Osteoblast (primary cell): ENCODE measurements at regions not wholly inside any gene's neighbourhood (a gene's known extent, or its start where the extent isn't known, plus 50 kb on each side); places are given as distances from the start of the nearest gene placed in this dataset.

Source experiments
- DNase-seq: peaks from one replicate; pipeline ENCODE4 v3.0.0; 2011; ENCODE audit warnings: low spot score, mixed read lengths; ENCODE audit not compliant: insufficient read length; ENCODE audit errors: missing footprints
- H2AFZ ChIP-seq: 2 replicates; pipeline ENCODE4 v1.6.0; 2011; ENCODE audit warnings: mild to moderate bottlenecking, low read length
- H3K27ac ChIP-seq: 2 replicates; pipeline ENCODE4 v1.5.1; 2011; ENCODE audit warnings: mild to moderate bottlenecking, low read depth, low read length, moderate library complexity
- H3K27me3 ChIP-seq: 2 replicates; pipeline ENCODE4 v1.6.0; 2012; ENCODE audit warnings: mild to moderate bottlenecking, control low read depth, inconsistent platforms, low read length, moderate library complexity; ENCODE audit not compliant: insufficient read depth
- H3K36me3 ChIP-seq: 2 replicates; pipeline ENCODE4 v1.5.1; 2011; ENCODE audit warnings: mild to moderate bottlenecking, low read length, control low read depth, moderate library complexity; ENCODE audit not compliant: insufficient read depth
- H3K4me1 ChIP-seq: 2 replicates; pipeline ENCODE4 v1.5.1; 2011; ENCODE audit warnings: mild to moderate bottlenecking, low read length, control low read depth, moderate library complexity; ENCODE audit not compliant: insufficient read depth
- H3K4me2 ChIP-seq: 2 replicates; pipeline ENCODE4 v1.6.0; 2011; ENCODE audit warnings: mild to moderate bottlenecking, low read length; ENCODE audit not compliant: insufficient read depth
- H3K4me3 ChIP-seq: fragments of 200-600 bp; sonication (generic); 3 replicates; pipeline ENCODE4 v1.5.1; 2012; ENCODE audit warnings: mild to moderate bottlenecking, low read length, inconsistent platforms; ENCODE audit not compliant: insufficient read depth
- H3K79me2 ChIP-seq: 2 replicates; pipeline ENCODE4 v1.6.0; 2012; ENCODE audit warnings: mild to moderate bottlenecking, low read length, control low read depth, inconsistent platforms; ENCODE audit not compliant: insufficient read depth
- H3K9me3 ChIP-seq: 2 replicates; pipeline ENCODE4 v1.5.1; 2011; ENCODE audit warnings: low read depth, low read length, control low read depth
- H4K20me1 ChIP-seq: 2 replicates; pipeline ENCODE4 v1.6.0; 2012; ENCODE audit warnings: mild to moderate bottlenecking, low read length, control low read depth; ENCODE audit not compliant: insufficient read depth
- TF ChIP-seq, protein P1 (sequence below): IDR thresholded peaks from 2 replicates; pipeline ENCODE4 v1.5.1; 2011; ENCODE audit warnings: mild to moderate bottlenecking, low read depth, low read length, moderate library complexity; ENCODE audit errors: extremely low read depth

DNA sequence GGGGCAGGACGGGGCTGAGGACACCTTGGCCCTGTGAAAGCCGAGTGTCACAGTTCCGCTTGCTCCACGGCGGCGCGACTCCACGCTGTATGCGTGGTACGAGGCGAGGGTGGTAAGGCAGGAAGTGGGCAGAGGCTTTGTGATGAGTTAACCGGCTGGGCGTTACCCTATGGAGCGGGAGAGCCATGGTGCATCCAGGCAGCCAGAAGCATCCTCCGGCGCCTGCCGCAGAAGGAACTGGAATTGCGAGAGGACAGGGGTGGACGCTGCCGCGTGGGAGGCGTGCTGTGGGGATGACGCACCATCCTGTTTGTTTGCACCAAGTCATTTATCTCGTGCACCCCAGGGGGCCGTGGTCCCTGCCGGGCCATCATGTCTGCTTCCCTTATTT, 643.9 kb downstream of the BRD1 start:
- Histone ChIP-seq H3K36me3 (no peaks in the 10 kb centered on the region), H3K4me3 (no peak overlapping the region), H3K27me3 (no peaks in the 10 kb centered on the region), H3K27ac (no peak overlapping the region), H3K4me2 (no peak overlapping the region), H2AFZ (no peak overlapping the region), H3K79me2 (no peaks in the 10 kb centered on the region), H4K20me1 (no peaks in the 10 kb centered on the region), H3K4me1 (no peaks in the 10 kb centered on the region), H3K9me3 (no peaks in the 10 kb centered on the region)
- no peak for DNase-seq
- TF ChIP-seq, protein P1, sequence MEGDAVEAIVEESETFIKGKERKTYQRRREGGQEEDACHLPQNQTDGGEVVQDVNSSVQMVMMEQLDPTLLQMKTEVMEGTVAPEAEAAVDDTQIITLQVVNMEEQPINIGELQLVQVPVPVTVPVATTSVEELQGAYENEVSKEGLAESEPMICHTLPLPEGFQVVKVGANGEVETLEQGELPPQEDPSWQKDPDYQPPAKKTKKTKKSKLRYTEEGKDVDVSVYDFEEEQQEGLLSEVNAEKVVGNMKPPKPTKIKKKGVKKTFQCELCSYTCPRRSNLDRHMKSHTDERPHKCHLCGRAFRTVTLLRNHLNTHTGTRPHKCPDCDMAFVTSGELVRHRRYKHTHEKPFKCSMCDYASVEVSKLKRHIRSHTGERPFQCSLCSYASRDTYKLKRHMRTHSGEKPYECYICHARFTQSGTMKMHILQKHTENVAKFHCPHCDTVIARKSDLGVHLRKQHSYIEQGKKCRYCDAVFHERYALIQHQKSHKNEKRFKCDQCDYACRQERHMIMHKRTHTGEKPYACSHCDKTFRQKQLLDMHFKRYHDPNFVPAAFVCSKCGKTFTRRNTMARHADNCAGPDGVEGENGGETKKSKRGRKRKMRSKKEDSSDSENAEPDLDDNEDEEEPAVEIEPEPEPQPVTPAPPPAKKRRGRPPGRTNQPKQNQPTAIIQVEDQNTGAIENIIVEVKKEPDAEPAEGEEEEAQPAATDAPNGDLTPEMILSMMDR = no peak

DNA sequence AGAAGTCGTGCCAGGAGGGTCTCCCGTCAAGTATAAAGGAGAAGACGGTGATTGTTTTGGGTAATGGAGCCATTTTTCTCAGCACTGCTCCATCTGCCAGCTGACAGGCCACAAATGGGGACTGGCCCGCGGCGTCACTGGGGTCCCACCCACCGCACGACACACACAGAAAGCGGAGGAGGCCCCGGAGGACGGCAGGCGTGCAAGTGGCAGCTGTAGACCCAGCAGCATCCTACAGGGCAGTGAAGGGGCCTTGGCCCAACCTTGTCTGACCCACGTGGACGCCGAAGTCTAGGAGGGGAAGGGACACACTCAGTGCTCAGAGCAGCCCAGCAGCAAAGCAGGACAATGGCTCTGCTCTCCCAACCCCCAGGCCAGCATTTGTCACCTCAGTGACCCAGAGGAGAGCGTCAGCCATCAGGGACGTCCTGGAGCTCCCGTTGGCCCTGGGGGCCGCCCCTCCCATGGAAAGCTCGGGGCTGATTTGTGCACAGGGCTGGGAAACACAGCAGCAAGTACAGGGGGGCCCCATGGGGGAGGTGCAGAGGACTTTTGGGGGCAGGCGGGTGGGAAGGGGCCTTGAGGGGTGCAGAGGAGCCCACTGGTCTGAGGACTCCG, 644.4 kb downstream of the BRD1 start:
- Histone ChIP-seq H3K27me3 (no peaks in the 10 kb centered on the region), H4K20me1 (no peaks in the 10 kb centered on the region), H3K79me2 (no peaks in the 10 kb centered on the region), H3K4me2 (no peak overlapping the region), H3K27ac (no peak overlapping the region), H3K9me3 (no peaks in the 10 kb centered on the region), H3K36me3 (no peaks in the 10 kb centered on the region), H3K4me3 (no peak overlapping the region), H3K4me1 (no peaks in the 10 kb centered on the region), H2AFZ (no peak overlapping the region)
- DNase-seq = no peak
- TF ChIP-seq, protein P1 = no peak

DNA sequence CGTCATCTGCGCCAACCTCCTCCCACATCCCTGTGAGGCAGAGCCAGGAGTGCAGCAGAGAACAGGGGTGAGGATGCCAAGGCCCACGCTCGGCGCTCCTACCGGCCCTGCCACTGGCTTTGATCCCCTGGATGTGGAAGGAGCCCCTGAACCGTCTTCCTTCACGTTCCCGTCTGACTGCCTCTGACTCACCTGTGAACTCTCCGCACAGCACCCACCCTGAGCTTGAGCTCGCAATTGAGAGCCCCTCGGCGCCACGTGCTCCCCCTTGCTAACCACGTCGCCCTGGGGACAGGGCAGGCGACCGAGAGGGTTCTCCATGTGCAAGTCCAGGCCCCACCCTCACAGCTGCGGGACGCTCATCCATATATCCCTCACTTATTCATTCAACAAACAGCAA, 645.3 kb downstream of the BRD1 start:
- H3K4me3 ChIP-seq = no peak overlapping the region
- H3K9me3 ChIP-seq = no peaks in the 10 kb centered on the region
- H3K4me1 ChIP-seq = no peaks in the 10 kb centered on the region
- H3K27me3 ChIP-seq = no peaks in the 10 kb centered on the region
- H3K27ac ChIP-seq = no peak overlapping the region
- DNase-seq = peak; percentile 80
- H3K79me2 ChIP-seq = no peaks in the 10 kb centered on the region
- no peaks in the 10 kb centered on the region for H3K36me3 ChIP-seq
- no peak overlapping the region for H2AFZ ChIP-seq
- H4K20me1 ChIP-seq = no peaks in the 10 kb centered on the region
- TF ChIP-seq, protein P1 = no peak
- no peak overlapping the region for H3K4me2 ChIP-seq

DNA sequence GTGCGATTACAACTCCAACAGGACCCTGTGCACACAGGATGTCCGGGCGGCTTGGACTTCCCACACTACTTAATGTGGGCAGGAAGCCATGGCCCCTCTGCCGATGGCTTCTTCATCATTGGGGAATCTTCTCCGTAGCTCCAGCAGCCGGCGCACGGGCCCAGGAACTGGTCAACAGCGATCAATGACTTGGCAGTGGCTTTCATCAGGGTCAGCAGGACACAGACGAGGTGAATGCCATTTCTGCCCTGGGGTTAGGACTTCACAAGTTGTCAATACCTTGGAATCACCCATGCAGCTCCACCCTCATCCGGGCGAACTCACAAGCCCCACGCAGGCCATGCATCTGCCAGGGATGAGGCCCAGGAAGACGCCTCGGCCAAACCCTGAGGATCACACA, 645.7 kb downstream of the BRD1 start:
- Histone ChIP-seq H3K27me3 (no peaks in the 10 kb centered on the region), H3K9me3 (no peaks in the 10 kb centered on the region), H4K20me1 (no peaks in the 10 kb centered on the region), H2AFZ (no peak overlapping the region), H3K36me3 (no peaks in the 10 kb centered on the region), H3K79me2 (no peaks in the 10 kb centered on the region), H3K4me3 (no peak overlapping the region), H3K4me2 (no peak overlapping the region), H3K27ac (no peak overlapping the region), H3K4me1 (no peaks in the 10 kb centered on the region)
- TF ChIP-seq, protein P1 = no peak
- DNase-seq = no peak
